ENCODE measurements at regions not wholly inside any gene's neighbourhood (a gene's known extent, or its start where the extent isn't known, plus 50 kb on each side); places are given as distances from the start of the nearest gene placed in this dataset.
"Not testable (repeated sequence)": the region's sequence is repeated elsewhere in the genome, so short reads cannot be mapped to it uniquely, and the experiment has no call there.

GRCh38 chr11:19418221-19418620 lies 177.5 kb upstream of the E2F8 start:
- DNase-seq (no peak), ATAC-seq (ENCODE audit: low read depth in 2 of 2) (no peak)
- H3K27ac Mint-ChIP-seq = no peak overlapping the region
- peaks cover 5 to 24% (median 9%) of the 10 kb centered on the region in 7 donors for H3K9me3 Mint-ChIP-seq
- H3K4me3 Mint-ChIP-seq = no peak overlapping the region
- peaks cover 9 to 26% (median 12%) of the 10 kb centered on the region in 3 donors for H3K27me3 Mint-ChIP-seq
- H3K36me3 Mint-ChIP-seq = no peaks in the 10 kb centered on the region
- H3K4me1 Mint-ChIP-seq = no peaks in the 10 kb centered on the region

- not testable (repeated sequence) for DNase-seq; H3K4me1 Mint-ChIP-seq; H3K4me3 Mint-ChIP-seq; H3K36me3 Mint-ChIP-seq; ATAC-seq (ENCODE audit: low read depth in 2 of 2); H3K27ac Mint-ChIP-seq
- Mint-ChIP-seq H3K9me3 (peaks cover 3 to 13% (median 9%) of the 10 kb centered on the region in 7 donors), H3K27me3 (peaks cover 17 to 37% (median 19%) of the 10 kb centered on the region in 3 donors)
These were observed 171.3 kb upstream of the E2F8 start for GRCh38 chr11:19412070-19412469.

- Mint-ChIP-seq H3K27ac (no peak overlapping the region), H3K36me3 (peaks cover 0 to 5% of the 10 kb centered on the region in 2 donors), H3K27me3 (peaks cover 23 to 36% (median 34%) of the 10 kb centered on the region in 3 donors), H3K4me1 (no peaks in the 10 kb centered on the region), H3K4me3 (no peak overlapping the region), H3K9me3 (peaks cover 0 to 7% (median 4%) of the 10 kb centered on the region in 7 donors)
- ATAC-seq (ENCODE audit: low read depth in 2 of 2) = no peak
- no peak for DNase-seq
These were observed 169.3 kb upstream of the E2F8 start for GRCh38 chr11:19410032-19410431.

- DNase-seq (no peak), ATAC-seq (ENCODE audit: low read depth in 2 of 2) (no peak)
- H3K4me1 Mint-ChIP-seq = no peaks in the 10 kb centered on the region
- no peak overlapping the region for H3K4me3 Mint-ChIP-seq
- H3K27ac Mint-ChIP-seq = no peak overlapping the region
- H3K36me3 Mint-ChIP-seq = peaks cover 0 to 5% of the 10 kb centered on the region in 2 donors
- H3K9me3 Mint-ChIP-seq = peaks cover 0 to 4% (median 0%) of the 10 kb centered on the region in 7 donors
- H3K27me3 Mint-ChIP-seq = peaks cover 23 to 38% (median 29%) of the 10 kb centered on the region in 3 donors
These were observed 168.6 kb upstream of the E2F8 start for GRCh38 chr11:19409307-19409706.

- Mint-ChIP-seq H3K36me3 (peaks cover 0 to 5% of the 10 kb centered on the region in 2 donors), H3K27me3 (peaks cover 20 to 45% (median 27%) of the 10 kb centered on the region in 3 donors), H3K4me1 (no peaks in the 10 kb centered on the region), H3K9me3 (peaks cover 0 to 7% (median 0%) of the 10 kb centered on the region in 7 donors), H3K4me3 (no peak overlapping the region), H3K27ac (no peak overlapping the region)
- DNase-seq (no peak), ATAC-seq (ENCODE audit: low read depth in 2 of 2) (no peak)
These were observed 167.0 kb upstream of the E2F8 start for GRCh38 chr11:19407677-19408270.

GRCh38 chr11:19405966-19406365 lies 165.2 kb upstream of the E2F8 start:
- no peak for ATAC-seq (ENCODE audit: low read depth in 2 of 2)
- Mint-ChIP-seq H3K9me3 (peaks cover 0 to 7% (median 0%) of the 10 kb centered on the region in 7 donors), H3K4me3 (no peak overlapping the region), H3K36me3 (no peaks in the 10 kb centered on the region), H3K27me3 (peaks cover 11 to 36% (median 24%) of the 10 kb centered on the region in 3 donors), H3K4me1 (no peaks in the 10 kb centered on the region), H3K27ac (no peak overlapping the region)
- no peak for DNase-seq

GRCh38 chr11:19404787-19405186 lies 164.0 kb upstream of the E2F8 start:
- DNase-seq (no peak), ATAC-seq (ENCODE audit: low read depth in 2 of 2) (no peak)
- Mint-ChIP-seq H3K9me3 (peaks cover 0 to 7% (median 0%) of the 10 kb centered on the region in 7 donors), H3K27ac (no peak overlapping the region), H3K4me1 (no peaks in the 10 kb centered on the region), H3K4me3 (no peak overlapping the region), H3K36me3 (no peaks in the 10 kb centered on the region), H3K27me3 (peaks cover 0 to 34% (median 18%) of the 10 kb centered on the region in 3 donors)

GRCh38 chr11:19403196-19403895 lies 162.6 kb upstream of the E2F8 start:
- Mint-ChIP-seq H3K36me3 (no peaks in the 10 kb centered on the region), H3K9me3 (peaks cover 0 to 7% (median 0%) of the 10 kb centered on the region in 7 donors), H3K4me3 (no peak overlapping the region), H3K4me1 (no peaks in the 10 kb centered on the region), H3K27ac (no peak overlapping the region), H3K27me3 (peaks cover 0 to 34% (median 18%) of the 10 kb centered on the region in 3 donors)
- DNase-seq (no peak), ATAC-seq (ENCODE audit: low read depth in 2 of 2) (no peak)

- H3K36me3 Mint-ChIP-seq = no peaks in the 10 kb centered on the region
These were observed 159.6 kb upstream of the E2F8 start for GRCh38 chr11:19400296-19400695.

GRCh38 chr11:19398772-19399527 lies 158.2 kb upstream of the E2F8 start:
- Mint-ChIP-seq H3K27ac (no peak overlapping the region), H3K27me3 (peaks cover 5 to 19% (median 16%) of the 10 kb centered on the region in 3 donors), H3K36me3 (no peaks in the 10 kb centered on the region), H3K9me3 (peaks cover 0 to 7% (median 0%) of the 10 kb centered on the region in 7 donors), H3K4me1 (no peaks in the 10 kb centered on the region), H3K4me3 (no peak overlapping the region)
- DNase-seq = no peak
- no peak for ATAC-seq (ENCODE audit: low read depth in 2 of 2)

More at GRCh38 chr11:19400296-19400695, 159.6 kb upstream of the E2F8 start:
- DNase-seq (no peak), ATAC-seq (ENCODE audit: low read depth in 2 of 2) (no peak)
- H3K27ac Mint-ChIP-seq = no peak overlapping the region
- peaks cover 0 to 7% (median 0%) of the 10 kb centered on the region in 7 donors for H3K9me3 Mint-ChIP-seq
- no peak overlapping the region for H3K4me3 Mint-ChIP-seq
- peaks cover 0 to 19% (median 12%) of the 10 kb centered on the region in 3 donors for H3K27me3 Mint-ChIP-seq
- no peaks in the 10 kb centered on the region for H3K4me1 Mint-ChIP-seq

- H3K9me3 Mint-ChIP-seq = peaks cover 0 to 3% (median 0%) of the 10 kb centered on the region in 7 donors
- H3K36me3 Mint-ChIP-seq = no peaks in the 10 kb centered on the region
- ATAC-seq (ENCODE audit: low read depth in 2 of 2) = no peak
- H3K4me3 Mint-ChIP-seq = no peak overlapping the region
- no peak for DNase-seq
- no peaks in the 10 kb centered on the region for H3K4me1 Mint-ChIP-seq
- H3K27ac Mint-ChIP-seq = no peak overlapping the region
- H3K27me3 Mint-ChIP-seq = peaks cover 5 to 13% (median 12%) of the 10 kb centered on the region in 3 donors
These were observed 157.5 kb upstream of the E2F8 start for GRCh38 chr11:19398273-19398672.

- Mint-ChIP-seq H3K4me1 (no peaks in the 10 kb centered on the region), H3K4me3 (no peak overlapping the region), H3K9me3 (peaks cover 4 to 10% (median 7%) of the 10 kb centered on the region in 7 donors)
These were observed 154.3 kb upstream of the E2F8 start for GRCh38 chr11:19395050-19395449.

GRCh38 chr11:19394525-19395016 lies 153.8 kb upstream of the E2F8 start:
- no peak overlapping the region for H3K27ac Mint-ChIP-seq
- peaks cover 8 to 14% (median 9%) of the 10 kb centered on the region in 3 donors for H3K27me3 Mint-ChIP-seq
- ATAC-seq (ENCODE audit: low read depth in 2 of 2) (no peak), DNase-seq (no peak)
- no peaks in the 10 kb centered on the region for H3K36me3 Mint-ChIP-seq
- H3K4me3 Mint-ChIP-seq = no peak overlapping the region
- H3K9me3 Mint-ChIP-seq = peaks cover 4 to 12% (median 7%) of the 10 kb centered on the region in 7 donors
- H3K4me1 Mint-ChIP-seq = no peaks in the 10 kb centered on the region

More at GRCh38 chr11:19395050-19395449, 154.3 kb upstream of the E2F8 start:
- Mint-ChIP-seq H3K27ac (no peak overlapping the region), H3K27me3 (peaks cover 8 to 10% (median 9%) of the 10 kb centered on the region in 3 donors), H3K36me3 (no peaks in the 10 kb centered on the region)
- ATAC-seq (ENCODE audit: low read depth in 2 of 2) (no peak), DNase-seq (no peak)

Data from naive B cell (primary cell).